HG02759 (cell line): ENCODE measurements at regions not wholly inside any gene's neighbourhood (a gene's known extent, or its start where the extent isn't known, plus 50 kb on each side); places are given as distances from the start of the nearest gene placed in this dataset.
"Not testable (repeated sequence)": the region's sequence is repeated elsewhere in the genome, so short reads cannot be mapped to it uniquely, and the experiment has no call there.

Source experiments
- ATAC-seq: cut with Tn5 transposase; IDR thresholded peaks from one replicate; pipeline ENCODE4 v1.9.1; 2021; ENCODE audit warnings: mild to moderate bottlenecking, moderate library complexity; ENCODE audit not compliant: unreplicated experiment

GRCh38 chr13:103517066-103517767 is 451.0 kb upstream of the SLC10A2 start:
- ATAC-seq: peak; percentile 90

GRCh38 chr13:103516015-103516795 is 450.0 kb upstream of the SLC10A2 start:
- ATAC-seq: no peak

GRCh38 chr13:103515410-103515809 is 449.2 kb upstream of the SLC10A2 start:
- ATAC-seq: no peak

GRCh38 chr13:103514619-103515018 is 448.4 kb upstream of the SLC10A2 start:
- no peak for ATAC-seq

- ATAC-seq: no peak
Measured at GRCh38 chr13:103514188-103514587, 448.0 kb upstream of the SLC10A2 start.

- ATAC-seq: no peak
Measured at GRCh38 chr13:103510007-103510535, 443.9 kb upstream of the SLC10A2 start.

- no peak for ATAC-seq
Measured at GRCh38 chr13:103497404-103497803, 431.2 kb upstream of the SLC10A2 start.

- ATAC-seq: no peak
Measured at GRCh38 chr13:103487841-103488240, 421.6 kb upstream of the SLC10A2 start.

GRCh38 chr13:103473081-103473480 is 406.9 kb upstream of the SLC10A2 start:
- ATAC-seq: no peak

- ATAC-seq: no peak
Measured at GRCh38 chr13:103471896-103472295, 405.7 kb upstream of the SLC10A2 start.

- ATAC-seq: no peak
Measured at GRCh38 chr13:103469771-103470170, 403.6 kb upstream of the SLC10A2 start.

- ATAC-seq: no peak
Measured at GRCh38 chr13:103466761-103467160, 400.5 kb upstream of the SLC10A2 start.

- not testable (repeated sequence) for ATAC-seq
Measured at GRCh38 chr13:103460246-103460645, 394.0 kb upstream of the SLC10A2 start.

- ATAC-seq: not testable (repeated sequence)
Measured at GRCh38 chr13:103457050-103457449, 390.8 kb upstream of the SLC10A2 start.

- ATAC-seq: no peak
Measured at GRCh38 chr13:103451656-103452055, 385.4 kb upstream of the SLC10A2 start.

- ATAC-seq: no peak
Measured at GRCh38 chr13:103443604-103444003, 377.4 kb upstream of the SLC10A2 start.

GRCh38 chr13:103437651-103438050 is 371.4 kb upstream of the SLC10A2 start:
- ATAC-seq: no peak

- no peak for ATAC-seq
Measured at GRCh38 chr13:103436057-103436654, 369.9 kb upstream of the SLC10A2 start.

GRCh38 chr13:103431856-103432255 is 365.6 kb upstream of the SLC10A2 start:
- ATAC-seq: no peak

GRCh38 chr13:103430368-103430767 is 364.2 kb upstream of the SLC10A2 start:
- ATAC-seq: no peak

- no peak for ATAC-seq
Measured at GRCh38 chr13:103410002-103410401, 343.8 kb upstream of the SLC10A2 start.

GRCh38 chr13:103406967-103407366 is 340.8 kb upstream of the SLC10A2 start:
- ATAC-seq: no peak
